RWPE1 (cell line): ENCODE measurements at regions not wholly inside any gene's neighbourhood (a gene's known extent, or its start where the extent isn't known, plus 50 kb on each side); places are given as distances from the start of the nearest gene placed in this dataset.

Experiments
- CTCF ChIA-PET: fragments of 350-600 bp; sonication (Branson Sonifier 250); formaldehyde crosslinking; extraction: SDS; loops from one replicate; lab custom pipeline; 2021; lab: Yijun Ruan, JAX
- POLR2A ChIA-PET: fragments of 400-600 bp; formaldehyde crosslinking; extraction: SDS; loops from one replicate; lab custom pipeline; 2020; ENCODE audit warnings: antibody characterized with exemption; ENCODE audit not compliant: low non-redundant PET; lab: Yijun Ruan, JAX
- DNase-seq: peaks from one replicate; pipeline ENCODE4 v3.0.0; 2012; ENCODE audit warnings: low spot score
- H3K27ac ChIP-seq: fragments of 450-650 bp; 2 replicates; pipeline ENCODE4 v1.5.1; 2017
- TF ChIP-seq, protein P1 (sequence below): fragments of 450-650 bp; conservative IDR thresholded peaks from 2 replicates; pipeline ENCODE4 v1.5.1; 2017; ENCODE audit warnings: low read depth, mild to moderate bottlenecking

DNA sequence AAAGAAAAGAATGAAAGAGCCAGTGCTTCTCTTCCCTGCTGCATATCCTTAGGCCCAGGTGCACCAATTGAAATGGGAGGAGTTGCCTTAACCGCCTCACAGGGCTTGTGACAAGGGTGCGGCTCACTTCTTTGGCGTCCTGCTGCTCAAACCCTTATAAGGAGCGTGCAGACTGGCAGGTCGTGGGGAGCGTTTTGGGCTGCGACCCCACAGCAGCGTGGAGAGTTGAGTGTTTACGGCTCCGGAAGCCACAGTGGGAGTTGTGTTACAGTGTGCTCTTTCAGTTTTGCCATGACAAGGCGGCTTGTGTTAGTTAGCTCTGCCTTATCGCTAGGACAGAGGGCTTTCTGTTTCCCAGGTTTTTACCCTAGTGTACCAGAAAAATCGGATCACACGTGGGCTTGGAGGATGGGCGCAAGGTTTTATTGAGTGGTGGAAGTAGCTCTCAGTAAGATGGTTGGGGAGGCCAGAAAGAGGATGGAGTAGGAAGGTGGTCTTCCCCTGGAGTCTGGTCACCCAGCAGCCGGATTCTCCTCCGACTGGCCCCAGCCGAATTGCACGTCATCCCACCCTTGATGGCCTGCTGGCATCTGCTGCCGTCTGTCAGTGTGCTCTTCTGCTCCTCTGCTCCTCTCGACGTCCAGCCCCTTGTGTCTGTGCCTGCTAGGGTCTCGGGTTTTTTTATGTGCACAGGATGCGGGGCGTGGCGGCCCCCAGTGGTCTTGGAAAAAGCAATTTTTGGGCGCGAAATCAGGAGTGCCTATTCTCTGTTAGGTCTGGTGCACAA lies 718.9 kb downstream of the ARAP2 start:
- ChIA-PET POLR2A (no interaction called here), CTCF (no interaction called here)
- DNase-seq: no peak

DNA sequence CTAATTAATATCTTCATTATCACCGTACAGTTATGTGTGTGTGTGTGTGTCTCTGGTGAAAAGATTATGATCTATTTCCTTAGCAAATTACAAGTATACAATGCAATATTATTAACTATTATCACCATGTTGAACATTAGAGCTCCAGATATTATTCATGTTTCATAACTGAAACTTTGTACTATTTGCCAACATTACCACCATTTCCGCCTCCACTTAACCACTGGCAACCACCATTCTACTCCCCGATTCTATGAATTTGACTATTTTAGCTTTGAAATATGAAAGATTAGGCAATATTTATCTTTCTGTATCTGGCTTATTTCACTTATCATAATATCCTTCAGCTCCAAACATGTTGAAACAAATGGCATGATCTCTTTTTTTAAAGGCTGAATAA lies 717.9 kb downstream of the ARAP2 start:
- ChIA-PET CTCF (no interaction called here), POLR2A (no interaction called here)
- DNase-seq: no peak
- no peak overlapping the region for H3K27ac ChIP-seq
- TF ChIP-seq, protein P1, sequence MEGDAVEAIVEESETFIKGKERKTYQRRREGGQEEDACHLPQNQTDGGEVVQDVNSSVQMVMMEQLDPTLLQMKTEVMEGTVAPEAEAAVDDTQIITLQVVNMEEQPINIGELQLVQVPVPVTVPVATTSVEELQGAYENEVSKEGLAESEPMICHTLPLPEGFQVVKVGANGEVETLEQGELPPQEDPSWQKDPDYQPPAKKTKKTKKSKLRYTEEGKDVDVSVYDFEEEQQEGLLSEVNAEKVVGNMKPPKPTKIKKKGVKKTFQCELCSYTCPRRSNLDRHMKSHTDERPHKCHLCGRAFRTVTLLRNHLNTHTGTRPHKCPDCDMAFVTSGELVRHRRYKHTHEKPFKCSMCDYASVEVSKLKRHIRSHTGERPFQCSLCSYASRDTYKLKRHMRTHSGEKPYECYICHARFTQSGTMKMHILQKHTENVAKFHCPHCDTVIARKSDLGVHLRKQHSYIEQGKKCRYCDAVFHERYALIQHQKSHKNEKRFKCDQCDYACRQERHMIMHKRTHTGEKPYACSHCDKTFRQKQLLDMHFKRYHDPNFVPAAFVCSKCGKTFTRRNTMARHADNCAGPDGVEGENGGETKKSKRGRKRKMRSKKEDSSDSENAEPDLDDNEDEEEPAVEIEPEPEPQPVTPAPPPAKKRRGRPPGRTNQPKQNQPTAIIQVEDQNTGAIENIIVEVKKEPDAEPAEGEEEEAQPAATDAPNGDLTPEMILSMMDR: no peak

More for the DNA sequence above, 718.9 kb downstream of the ARAP2 start:
- H3K27ac ChIP-seq: no peak overlapping the region
- TF ChIP-seq, protein P1: no peak

DNA sequence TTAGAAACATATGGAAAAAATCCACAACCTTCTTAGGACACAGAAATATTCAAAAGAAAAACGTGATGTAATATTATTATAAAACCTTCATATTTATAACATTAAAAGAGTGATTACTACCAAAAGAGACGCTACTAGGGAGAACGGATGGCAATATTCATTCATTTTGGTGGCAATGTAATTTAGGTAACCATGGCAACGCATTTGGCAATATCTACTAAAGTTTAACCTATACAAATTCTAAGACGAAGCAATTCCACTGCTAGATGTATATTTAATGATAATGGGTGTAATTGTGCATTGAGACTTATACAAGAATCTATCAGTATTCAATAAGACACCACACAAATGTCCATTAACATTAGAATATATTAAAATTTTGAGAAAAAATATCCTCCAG lies 709.4 kb downstream of the ARAP2 start:
- no peak overlapping the region for H3K27ac ChIP-seq
- CTCF ChIA-PET: no interaction called here
- DNase-seq: no peak
- POLR2A ChIA-PET: no interaction called here
- TF ChIP-seq, protein P1: no peak

DNA sequence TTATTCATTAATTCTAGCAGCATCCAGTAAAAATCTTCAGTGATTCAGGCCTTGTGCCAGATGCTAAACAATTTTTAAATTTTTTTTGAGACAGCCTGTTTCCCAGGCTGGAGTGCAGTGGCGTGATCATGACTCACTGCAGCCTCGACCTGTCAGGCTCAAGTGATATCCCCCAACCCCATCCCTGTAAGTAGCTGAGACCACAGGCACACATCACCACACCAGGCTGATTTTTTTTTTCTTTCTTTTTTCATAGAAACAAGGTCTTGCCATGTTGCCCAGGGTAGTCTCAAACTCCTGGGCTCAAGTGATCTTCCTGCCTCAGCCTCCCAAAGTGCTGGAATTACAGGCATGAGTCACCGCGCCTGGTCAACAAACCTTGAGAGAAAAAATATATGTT lies 705.5 kb downstream of the ARAP2 start:
- TF ChIP-seq, protein P1: no peak

DNA sequence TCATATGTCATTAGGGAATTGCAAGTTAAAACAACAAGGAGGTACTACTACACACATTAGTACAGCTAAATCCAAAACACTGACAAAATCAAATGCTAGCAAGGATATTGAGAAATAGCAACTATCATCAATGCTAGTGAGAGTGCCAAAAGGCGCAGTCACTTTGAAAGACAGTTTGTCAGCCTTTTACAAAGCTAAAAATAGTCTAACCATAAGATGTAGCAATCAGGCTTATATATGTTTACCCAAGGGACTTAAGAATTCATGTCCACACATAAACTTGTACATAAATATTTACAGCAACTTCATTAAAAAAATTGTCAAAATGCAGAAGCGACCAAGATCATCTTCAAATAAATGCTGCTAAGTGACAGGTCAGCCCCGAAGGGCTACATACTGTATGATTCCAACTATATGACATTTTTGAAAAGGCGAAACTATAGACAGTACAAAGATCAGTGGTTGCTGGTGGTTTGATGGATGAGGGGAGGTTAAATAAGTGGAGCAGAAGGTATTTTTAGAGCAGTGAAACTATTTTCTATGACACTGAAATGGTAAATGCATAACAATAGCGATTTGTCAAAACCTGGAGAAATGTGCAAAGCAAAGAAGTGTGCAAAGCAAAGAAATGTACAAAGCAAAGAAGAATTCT lies 704.8 kb downstream of the ARAP2 start:
- no peak for DNase-seq
- no peak overlapping the region for H3K27ac ChIP-seq
- ChIA-PET CTCF (no interaction called here), POLR2A (no interaction called here)
- TF ChIP-seq, protein P1: no peak

More for the DNA sequence above, 705.5 kb downstream of the ARAP2 start:
- CTCF ChIA-PET: no interaction called here
- no peak overlapping the region for H3K27ac ChIP-seq
- POLR2A ChIA-PET: no interaction called here
- DNase-seq: no peak

DNA sequence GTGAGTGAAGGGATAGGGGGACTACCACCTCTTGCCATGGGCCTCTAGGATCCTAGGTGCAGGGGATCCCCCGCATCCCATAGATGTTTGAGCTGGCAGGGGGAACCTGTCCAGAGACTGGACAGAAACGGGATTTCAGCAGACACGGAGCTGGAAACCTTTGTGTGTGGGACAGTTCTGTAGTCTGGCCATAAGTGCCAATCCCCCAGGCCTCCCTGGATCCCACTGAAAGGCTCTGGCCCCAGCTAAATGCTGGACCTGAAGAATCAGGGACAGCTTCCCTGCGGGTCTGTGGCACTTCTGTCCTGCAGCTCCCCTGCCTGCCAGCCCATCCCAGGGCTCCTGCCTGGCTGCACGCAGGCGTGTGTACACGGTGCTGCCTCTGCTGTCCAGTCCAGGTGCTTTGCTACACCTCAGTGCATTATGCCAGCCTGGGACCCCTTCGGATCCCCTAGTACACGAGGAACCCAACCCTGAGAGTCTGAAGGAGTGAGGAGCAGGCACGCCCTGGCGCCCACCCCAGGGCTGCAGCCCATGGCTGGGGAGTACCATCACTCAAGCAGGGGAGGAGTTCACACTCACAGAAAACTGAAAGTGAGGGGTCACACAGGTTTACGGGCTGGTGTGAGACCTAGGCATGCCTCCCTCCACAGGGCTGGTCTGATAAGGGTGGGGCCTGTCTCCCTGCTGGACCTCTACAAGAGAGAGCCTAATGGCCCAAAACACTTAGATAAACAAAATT lies 703.0 kb downstream of the ARAP2 start:
- no peak overlapping the region for H3K27ac ChIP-seq
- DNase-seq: no peak
- TF ChIP-seq, protein P1: no peak
- ChIA-PET POLR2A (no interaction called here), CTCF (no interaction called here)
